GM03348 (cell line): ENCODE measurements at regions not wholly inside any gene's neighbourhood (a gene's known extent, or its start where the extent isn't known, plus 50 kb on each side); places are given as distances from the start of the nearest gene placed in this dataset.
"Not testable (repeated sequence)": the region's sequence is repeated elsewhere in the genome, so short reads cannot be mapped to it uniquely, and the experiment has no call there.

Experiments
- DNase-seq: peaks from one replicate; pipeline ENCODE4 v3.0.0; 2012; ENCODE audit warnings: low spot score

- DNase-seq = peak; percentile 59
Measured at GRCh38 chr15:20345401-20345958, 196.1 kb downstream of the GOLGA6L6 start.

DNA sequence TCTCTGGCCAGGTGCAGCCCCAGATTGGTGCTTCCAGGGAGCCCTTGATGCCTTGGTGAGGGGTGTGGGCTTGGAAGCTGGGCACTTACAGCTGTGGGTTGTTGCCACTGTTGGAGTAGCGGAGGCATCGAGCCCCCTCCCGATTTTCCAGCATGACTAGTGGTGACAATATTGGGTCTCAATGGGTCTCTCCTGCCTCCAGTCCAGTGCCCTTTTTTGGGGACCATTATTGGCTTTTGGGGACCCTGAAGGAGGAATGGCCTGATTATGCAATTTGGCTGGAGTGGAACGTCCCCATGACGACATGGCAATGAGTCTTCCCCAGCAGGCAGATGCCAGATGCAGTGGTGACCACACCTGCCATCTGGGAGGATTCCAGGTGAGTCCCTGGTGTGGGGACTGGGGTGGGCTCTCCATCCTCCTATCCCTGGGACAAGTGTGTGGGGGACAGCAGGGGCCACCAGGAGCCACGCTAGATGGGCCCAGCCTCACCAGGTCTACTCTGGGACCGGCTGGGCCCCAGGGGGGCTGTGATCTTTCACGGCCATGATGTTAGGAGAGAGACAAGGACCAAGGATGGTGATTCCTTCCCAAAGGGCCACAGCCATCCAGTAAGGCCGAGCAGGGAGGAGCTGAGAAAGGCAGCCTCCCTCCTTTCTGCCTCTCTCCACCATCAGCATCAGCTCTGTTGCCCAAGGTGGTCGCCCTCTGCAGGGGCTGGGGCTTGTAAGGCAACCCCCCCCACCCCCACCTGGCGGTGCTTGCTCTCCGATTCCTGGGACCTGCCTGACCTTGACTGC lies 196.8 kb downstream of the GOLGA6L6 start:
- DNase-seq = peak; percentile 49

DNA sequence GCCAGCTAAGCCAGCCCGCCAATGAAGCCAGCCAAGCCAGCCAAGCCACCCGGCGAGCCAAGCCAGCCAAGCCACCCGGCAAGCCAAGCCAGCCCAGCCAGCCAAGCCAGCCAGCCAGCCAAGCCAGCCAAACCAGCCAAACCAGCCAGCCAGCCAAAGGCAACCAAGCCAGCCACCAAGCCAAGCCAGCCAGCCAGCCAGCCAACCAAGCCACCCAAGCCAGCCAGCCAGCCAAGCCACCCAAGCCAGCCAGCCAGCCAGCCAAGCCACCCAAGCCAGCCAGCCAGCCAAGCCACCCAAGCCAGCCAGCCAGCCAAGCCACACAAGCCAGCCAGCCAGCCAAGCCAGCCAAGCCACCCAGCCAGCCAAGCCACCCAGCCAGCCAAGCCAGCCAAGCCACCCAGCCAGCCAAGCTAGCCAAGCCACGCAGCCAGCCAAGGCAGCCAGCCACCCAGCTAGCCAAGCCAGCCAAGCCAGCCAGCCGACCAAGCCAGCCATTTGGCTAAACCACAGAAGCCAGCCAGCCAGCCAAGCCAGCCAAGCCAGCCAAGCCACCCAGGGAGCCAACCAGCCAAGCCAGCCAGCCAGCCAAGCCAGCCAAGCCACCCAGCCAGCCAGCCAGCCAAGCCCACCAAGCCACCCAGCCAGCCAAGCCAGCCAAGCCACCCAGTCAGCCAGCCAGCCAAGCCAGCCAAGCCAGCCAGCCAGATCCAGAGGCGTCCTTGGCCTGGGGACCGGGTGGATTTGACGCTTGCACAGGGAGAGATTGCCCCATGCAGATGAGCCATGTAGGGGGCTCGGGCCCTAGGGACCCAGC lies 198.0 kb downstream of the GOLGA6L6 start:
- peak; percentile 25 for DNase-seq

DNA sequence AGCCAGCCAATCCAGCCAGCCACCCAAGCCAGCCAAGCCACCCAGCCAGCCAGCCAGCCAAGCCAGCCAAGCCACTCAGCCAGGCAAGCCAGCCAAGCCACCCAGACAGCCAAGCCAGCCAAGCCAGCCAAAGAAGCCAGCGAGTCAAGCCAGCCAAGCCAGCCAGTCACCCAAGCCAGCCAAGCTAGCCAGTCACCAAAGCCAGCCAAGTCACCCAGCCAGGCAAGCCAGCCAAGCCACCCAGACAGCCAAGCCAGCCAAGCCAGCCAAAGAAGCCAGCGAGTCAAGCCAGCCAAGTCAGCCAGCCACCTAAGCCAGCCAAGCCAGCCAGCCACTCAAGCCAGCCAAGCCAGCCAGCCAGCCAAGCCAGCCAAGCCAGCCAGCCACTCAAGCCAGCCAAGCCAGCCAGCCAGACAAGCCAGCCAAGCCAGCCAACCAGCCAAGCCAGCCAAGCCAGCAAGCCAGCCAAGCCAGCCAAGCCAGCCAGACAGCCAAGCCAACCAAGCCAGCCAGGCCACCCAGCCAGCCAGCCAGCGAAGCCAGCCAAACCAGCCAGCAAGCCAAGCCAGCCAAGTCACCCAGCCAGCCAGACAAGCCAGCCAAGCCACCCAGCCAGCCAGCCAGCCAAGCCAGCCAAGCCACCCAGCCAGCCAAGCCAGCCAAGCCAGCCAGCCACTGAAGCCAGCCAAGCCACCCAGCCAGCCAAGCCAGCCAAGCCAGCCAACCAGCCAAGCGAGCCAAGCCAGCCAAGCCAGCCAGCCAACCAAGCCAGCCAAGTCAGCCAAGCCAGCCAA lies 198.8 kb downstream of the GOLGA6L6 start:
- DNase-seq = not testable (repeated sequence)

- peak; percentile 65 for DNase-seq
Measured at GRCh38 chr15:20341901-20342600, 199.5 kb downstream of the GOLGA6L6 start.

- peak; percentile 80 for DNase-seq
Measured at GRCh38 chr15:20340931-20341661, 200.5 kb downstream of the GOLGA6L6 start.

DNA sequence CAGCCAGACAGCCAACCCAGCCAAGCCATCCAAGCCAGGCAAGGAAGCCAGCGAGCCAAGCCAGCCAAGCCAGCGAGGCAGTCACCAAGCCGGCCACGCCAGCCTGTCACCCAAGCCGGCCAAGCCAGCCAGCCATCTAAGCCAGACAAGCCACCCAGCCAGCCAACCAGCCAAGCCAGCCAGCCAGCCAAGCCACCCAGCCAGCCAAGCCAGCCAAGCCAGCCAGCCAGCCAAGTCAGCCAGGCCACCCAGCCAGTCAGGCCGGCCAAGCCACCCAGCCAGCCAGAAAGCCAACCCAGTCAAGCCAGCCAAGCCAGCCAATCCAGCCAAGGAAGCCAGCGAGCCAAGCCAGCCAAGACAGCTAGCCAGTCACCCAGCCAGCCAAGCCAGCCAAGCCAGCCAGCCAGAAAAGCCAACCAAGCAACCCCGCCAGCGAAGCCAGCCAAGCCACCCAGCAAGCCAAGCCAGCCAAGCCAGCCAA lies 201.2 kb downstream of the GOLGA6L6 start:
- peak; percentile 77 for DNase-seq

DNA sequence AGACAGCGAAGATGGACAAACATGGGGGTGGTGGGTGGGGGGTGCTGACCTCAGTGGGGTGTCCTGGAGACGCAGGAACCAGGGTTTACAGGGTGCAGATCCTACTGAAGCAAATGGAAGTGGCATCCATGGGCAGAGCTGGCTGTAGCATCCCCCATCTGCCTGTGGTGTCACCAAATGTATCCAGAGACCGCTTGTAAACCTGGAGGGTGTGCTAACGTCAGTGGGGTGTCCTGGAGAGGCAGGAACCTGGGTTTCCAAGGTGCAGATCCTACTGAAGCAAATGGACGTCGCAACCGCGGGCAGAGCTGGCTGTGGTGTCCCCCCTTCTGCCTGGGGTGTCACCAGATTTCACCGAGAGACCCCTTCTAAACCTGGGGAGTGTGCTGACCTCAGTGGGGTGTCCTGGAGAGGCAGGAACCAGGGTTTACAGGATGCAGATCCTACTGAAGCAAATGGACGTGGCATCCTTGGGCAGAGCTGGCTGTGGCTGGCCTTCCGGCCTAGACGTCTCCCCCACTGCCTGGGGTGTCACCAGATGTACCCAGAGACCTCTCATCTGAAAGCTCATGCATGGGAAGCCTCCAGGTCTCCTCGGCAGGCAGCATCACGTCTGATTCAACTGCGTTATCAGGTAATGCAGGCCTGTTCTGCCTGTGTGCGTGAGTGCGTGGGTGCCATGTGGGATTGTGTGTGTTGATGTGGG lies 202.4 kb downstream of the GOLGA6L6 start:
- peak; percentile 13 for DNase-seq

DNA sequence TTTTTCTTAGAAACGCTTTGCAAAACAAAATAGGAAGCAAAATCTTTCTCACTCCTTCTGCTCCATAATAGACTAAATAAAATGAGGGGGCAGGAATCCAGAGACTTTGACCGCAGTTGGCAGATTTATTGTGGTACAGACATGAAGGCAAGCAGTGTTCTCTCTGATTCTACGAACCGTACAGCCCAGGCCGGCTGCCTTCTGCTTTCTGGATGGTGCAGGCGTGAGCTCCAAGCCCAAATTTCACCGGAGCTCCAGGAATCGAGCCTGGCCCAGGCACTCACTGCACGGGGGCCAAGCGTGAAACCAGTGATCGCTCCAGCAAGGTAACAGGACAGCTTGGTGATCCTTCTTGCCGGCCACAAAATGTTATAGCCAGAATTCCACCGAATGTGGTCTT lies 202.9 kb downstream of the GOLGA6L6 start:
- not testable (repeated sequence) for DNase-seq

DNA sequence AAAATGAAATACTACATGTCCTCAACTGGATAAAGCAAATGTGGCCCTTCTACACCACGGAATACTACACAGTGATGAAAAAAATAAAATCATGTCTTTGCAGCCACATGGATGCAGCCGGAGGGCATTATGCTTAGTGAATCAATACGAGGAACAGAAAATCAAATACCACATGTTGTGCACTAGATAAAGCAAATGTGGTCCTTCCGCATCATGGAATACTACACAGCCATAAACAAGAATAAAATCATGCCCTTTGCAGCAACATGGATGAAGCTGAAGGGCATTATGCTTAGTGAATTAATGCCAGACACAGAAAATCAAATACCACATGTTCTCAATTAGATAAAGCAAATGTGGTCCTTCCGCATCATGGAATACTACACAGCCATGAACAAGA lies 204.4 kb downstream of the GOLGA6L6 start:
- DNase-seq = not testable (repeated sequence)

DNA sequence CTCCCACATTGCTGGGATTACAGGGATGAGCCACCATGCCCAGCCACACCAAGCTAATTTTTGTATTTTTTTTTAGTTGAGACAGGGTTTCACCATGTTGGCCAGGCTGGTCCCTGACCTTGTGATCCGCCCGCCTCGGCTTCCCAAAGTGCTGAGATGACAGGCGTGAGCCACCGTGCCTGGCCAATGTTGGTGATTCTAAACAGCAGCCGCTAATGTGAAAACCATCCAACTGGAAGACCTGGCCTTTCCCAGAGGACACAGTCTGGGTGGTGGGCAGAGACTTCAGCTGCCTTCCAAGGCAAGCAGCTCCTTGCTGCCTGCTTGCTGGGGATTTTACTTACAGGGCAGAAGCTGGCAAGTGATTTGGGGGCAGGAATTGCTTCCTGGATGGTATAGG lies 207.1 kb downstream of the GOLGA6L6 start:
- not testable (repeated sequence) for DNase-seq

DNA sequence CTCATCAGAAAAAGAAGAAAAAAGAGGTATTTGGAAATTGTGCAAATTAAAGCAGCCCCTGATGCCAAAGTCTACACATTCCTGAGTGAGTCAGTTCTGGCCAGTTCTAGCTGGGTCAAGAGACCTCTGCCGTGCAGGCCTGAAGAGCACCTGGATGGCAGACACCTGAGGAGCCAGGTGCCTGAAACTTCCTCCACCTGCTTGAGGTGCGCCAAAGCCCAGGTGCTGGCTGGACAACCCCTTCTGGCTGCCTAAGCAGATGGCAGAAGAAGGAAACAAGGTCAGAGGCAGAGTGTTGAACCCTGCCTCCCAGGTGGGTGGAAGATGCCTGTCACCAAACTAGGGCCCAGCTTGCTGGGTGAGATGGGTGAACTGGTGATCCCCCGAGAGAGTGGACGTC lies 215.8 kb downstream of the GOLGA6L6 start:
- DNase-seq = not testable (repeated sequence)

DNA sequence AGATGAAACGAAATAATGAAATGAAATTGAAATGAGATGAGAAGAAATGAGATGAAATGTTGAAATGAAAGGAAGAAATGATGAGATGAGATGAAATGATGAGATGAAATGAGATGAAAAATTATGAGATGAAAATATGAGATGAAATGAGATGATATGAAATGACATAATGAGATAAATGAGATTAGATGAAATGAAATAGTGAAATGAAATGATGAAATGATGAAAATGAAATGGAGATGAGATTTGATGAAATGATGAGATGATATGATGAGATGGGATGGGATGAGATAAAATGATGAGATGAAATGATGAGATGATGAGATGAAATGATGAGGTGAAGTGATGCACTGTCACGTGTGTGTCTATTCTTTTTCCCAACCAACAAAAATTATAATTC lies 224.5 kb downstream of the GOLGA6L6 start:
- not testable (repeated sequence) for DNase-seq

- DNase-seq = not testable (repeated sequence)
Measured at GRCh38 chr15:20311014-20311680, 230.5 kb downstream of the GOLGA6L6 start.

GRCh38 chr15:20310603-20311002 lies 231.0 kb downstream of the GOLGA6L6 start:
- DNase-seq = no peak

GRCh38 chr15:20309966-20310365 lies 231.6 kb downstream of the GOLGA6L6 start:
- not testable (repeated sequence) for DNase-seq

GRCh38 chr15:20309395-20309794 lies 232.2 kb downstream of the GOLGA6L6 start:
- DNase-seq = not testable (repeated sequence)

GRCh38 chr15:20308027-20308690 lies 233.4 kb downstream of the GOLGA6L6 start:
- DNase-seq = not testable (repeated sequence)

GRCh38 chr15:20307137-20307536 lies 234.5 kb downstream of the GOLGA6L6 start:
- DNase-seq = not testable (repeated sequence)
